ENCODE measurements at regions not wholly inside any gene's neighbourhood (a gene's known extent, or its start where the extent isn't known, plus 50 kb on each side); places are given as distances from the start of the nearest gene placed in this dataset.

- no peak for TF ChIP-seq POLR2A (IDR thresholded peaks at IDR 0.05; ENCODE audit: control extremely low read depth in 1 of 2, low read depth in 2 of 2, low read length in 2 of 2)
- TF ChIP-seq EZH2 (IDR thresholded peaks at IDR 0.05; ENCODE audit: low read depth, low read length, severe bottlenecking), result no peak
- TF ChIP-seq CTCF (IDR thresholded peaks at IDR 0.05; ENCODE audit: control extremely low read depth in 1 of 3, insufficient read depth in 1 of 3, low read depth in 1 of 3, low read length in 3 of 3), result no peak
- no peak for TF ChIP-seq RAD21 (IDR thresholded peaks at IDR 0.05 in 1 of 2, conservative IDR thresholded peaks at IDR 0.05 in 1 of 2; ENCODE audit: low read depth in 2 of 2, low read length in 2 of 2)
- no peak for TF ChIP-seq BCL11A (IDR thresholded peaks at IDR 0.05; ENCODE audit: low read depth in 2 of 2, low read length in 2 of 2)
- TF ChIP-seq POLR2AphosphoS5 (IDR thresholded peaks at IDR 0.05; ENCODE audit: low read depth, low read length), result no peak
- no peak for TF ChIP-seq CHD2 (IDR thresholded peaks at IDR 0.05; ENCODE audit: low read length)
- no peak for TF ChIP-seq ZNF274 (IDR thresholded peaks at IDR 0.05; ENCODE audit: borderline replicate concordance, extremely low read depth, low read length)
These were observed 554.7 kb upstream of the HS3ST5 start for GRCh38 chr6:114897536-114897935.
